Neural progenitor cell (in vitro differentiated cells): ENCODE measurements at regions not wholly inside any gene's neighbourhood (a gene's known extent, or its start where the extent isn't known, plus 50 kb on each side); places are given as distances from the start of the nearest gene placed in this dataset.

Experiments
- CTCF ChIP-seq: fragments of 200-600 bp; sonication (generic); IDR thresholded peaks from 2 replicates; pipeline ENCODE4 v1.5.1; 2017; ENCODE audit warnings: antibody characterized with exemption, mild to moderate bottlenecking
- EZH2 ChIP-seq: fragments of 200-600 bp; sonication (generic); IDR thresholded peaks from 2 replicates; pipeline ENCODE4 v1.6.1; 2017; ENCODE audit warnings: antibody characterized with exemption, mild to moderate bottlenecking, moderate library complexity

GRCh38 chr16:66044556-66044955 is 321.9 kb upstream of the CDH5 start:
- TF ChIP-seq CTCF (no peak), EZH2 (no peak)
